Duodenal mucosa (tissue), 2 donors: ENCODE measurements at regions not wholly inside any gene's neighbourhood (a gene's known extent, or its start where the extent isn't known, plus 50 kb on each side); places are given as distances from the start of the nearest gene placed in this dataset.

Experiments used
- H3K27ac ChIP-seq: one replicate; pipeline ENCODE4 v1.7.0; 2013; ENCODE audit warnings: low read depth, low read length
- H3K27me3 ChIP-seq, 2 donors: one replicate each; pipeline ENCODE4 v1.7.0; 2013; ENCODE audit warnings: low read length in 2 of 2, control low read depth in 1 of 2; ENCODE audit not compliant: insufficient read depth in 2 of 2, control insufficient read depth in 1 of 2
- H3K36me3 ChIP-seq, 2 donors: one replicate each; pipeline ENCODE4 v1.7.0; 2013; ENCODE audit warnings: low read length in 2 of 2, control low read depth in 1 of 2; ENCODE audit not compliant: insufficient read depth in 2 of 2, control insufficient read depth in 1 of 2
- H3K4me1 ChIP-seq, 2 donors: one replicate each; pipeline ENCODE4 v1.7.0; 2013; ENCODE audit warnings: low read length in 2 of 2, control low read depth in 1 of 2; ENCODE audit not compliant: insufficient read depth in 2 of 2, control insufficient read depth in 1 of 2
- H3K4me3 ChIP-seq, 2 donors: one replicate each; pipeline ENCODE4 v1.7.0; 2013; ENCODE audit warnings: low read length in 2 of 2, low read depth in 1 of 2
- H3K9ac ChIP-seq, 2 donors: one replicate each; pipeline ENCODE4 v1.7.0; 2013; ENCODE audit warnings: low read length in 2 of 2, low read depth in 1 of 2
- H3K9me3 ChIP-seq, 2 donors: one replicate each; pipeline ENCODE4 v1.7.0; 2013; ENCODE audit warnings: low read length in 2 of 2, control low read depth in 1 of 2; ENCODE audit not compliant: control insufficient read depth in 1 of 2

DNA sequence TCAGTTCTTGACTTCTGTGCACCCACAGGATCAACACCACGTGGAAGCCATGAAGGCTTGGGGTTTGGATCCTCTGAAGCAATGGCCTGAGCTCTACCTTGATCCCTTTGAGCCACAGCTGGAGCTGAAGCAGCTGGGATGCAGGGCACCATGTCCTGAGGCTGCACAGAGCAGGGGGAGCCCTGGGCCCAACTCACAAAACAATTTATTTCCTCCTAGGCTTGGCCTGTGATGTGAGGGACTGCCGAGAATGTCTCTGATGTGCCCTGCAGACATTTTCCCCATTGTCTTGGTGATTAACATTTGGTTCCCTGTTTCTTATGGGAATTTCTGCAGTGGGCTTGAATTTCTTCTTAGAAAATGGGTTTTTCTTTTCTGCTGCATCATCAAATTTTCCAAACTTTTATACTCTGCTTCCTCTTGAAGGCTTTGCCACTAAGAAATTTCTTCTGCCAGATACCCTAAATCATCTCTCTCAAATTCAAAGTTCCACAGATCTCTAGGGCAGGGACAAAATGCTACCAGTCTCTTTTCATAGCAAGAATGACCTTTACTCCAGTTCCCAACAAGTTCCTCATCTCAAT, 288.2 kb downstream of the CCDC59 start:
- Histone ChIP-seq H3K36me3 (no peaks in the 10 kb centered on the region), H3K27ac (no peak overlapping the region), H3K9me3 (no peaks in the 10 kb centered on the region), H3K4me1 (no peaks in the 10 kb centered on the region), H3K4me3 (no peak overlapping the region), H3K9ac (no peak overlapping the region), H3K27me3 (no peaks in the 10 kb centered on the region)

DNA sequence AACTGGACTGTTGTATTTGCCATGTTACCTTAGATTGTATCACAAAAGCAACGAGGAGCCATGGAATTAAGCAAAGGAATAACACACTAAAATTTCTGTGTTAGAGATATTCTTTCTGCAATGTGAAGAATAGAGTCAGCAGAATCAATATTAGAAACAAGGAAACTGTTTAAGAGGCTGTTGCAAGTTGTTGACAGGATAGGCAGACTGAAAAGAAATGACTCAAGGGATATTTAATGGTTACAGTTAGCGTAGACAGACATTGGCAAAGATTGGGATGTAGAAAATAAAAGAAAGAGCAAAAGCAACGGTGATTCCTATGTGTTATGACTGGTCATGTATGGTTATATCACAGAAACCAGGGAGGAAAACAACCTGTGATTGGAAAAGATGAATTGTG, 299.0 kb upstream of the PPFIA2 start:
- H3K9ac ChIP-seq: no peak overlapping the region
- H3K4me3 ChIP-seq: no peak overlapping the region
- H3K36me3 ChIP-seq: no peaks in the 10 kb centered on the region
- no peak overlapping the region for H3K27ac ChIP-seq
- H3K27me3 ChIP-seq: no peaks in the 10 kb centered on the region
- no peaks in the 10 kb centered on the region for H3K4me1 ChIP-seq
- H3K9me3 ChIP-seq: no peaks in the 10 kb centered on the region

DNA sequence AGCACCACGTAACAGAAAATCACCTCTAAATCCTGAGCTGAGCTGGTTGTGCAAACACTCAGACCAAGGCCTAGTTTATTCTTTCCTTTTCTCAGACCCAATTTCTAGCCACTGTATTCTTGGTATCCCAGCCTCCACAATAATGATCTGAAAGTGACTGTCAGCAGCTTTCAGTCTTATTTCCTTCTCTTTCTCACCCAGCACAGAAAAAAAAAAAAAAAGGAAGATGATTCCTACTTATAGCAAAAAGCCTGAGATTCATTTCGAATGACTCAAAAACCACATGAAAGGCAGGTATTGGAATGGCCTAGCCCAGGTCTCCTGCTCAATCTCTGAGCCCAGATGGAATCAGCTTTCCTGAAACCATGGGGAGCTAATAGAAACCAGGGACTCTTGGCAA, 298.6 kb upstream of the PPFIA2 start:
- Histone ChIP-seq H3K9me3 (no peaks in the 10 kb centered on the region), H3K4me3 (no peak overlapping the region), H3K4me1 (no peaks in the 10 kb centered on the region), H3K27me3 (no peaks in the 10 kb centered on the region), H3K36me3 (no peaks in the 10 kb centered on the region), H3K9ac (no peak overlapping the region), H3K27ac (no peak overlapping the region)

DNA sequence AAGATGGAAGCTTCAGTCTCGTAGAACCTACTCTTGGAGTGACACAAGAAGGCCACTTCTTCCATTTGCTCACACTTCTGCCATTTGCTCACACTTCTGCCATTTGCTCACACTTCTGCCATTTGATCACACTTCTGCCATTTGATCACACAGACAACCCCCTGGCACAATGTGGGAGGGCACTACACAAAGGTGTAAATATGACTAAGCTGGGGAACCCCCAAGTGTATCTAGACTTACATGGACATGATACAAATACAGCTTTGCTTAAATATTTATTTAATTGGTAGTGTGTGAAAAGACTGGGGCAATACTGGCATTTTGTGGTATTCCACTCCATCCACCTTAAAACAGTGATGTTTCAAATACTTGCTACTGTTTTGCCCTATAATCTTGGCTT, 296.2 kb upstream of the PPFIA2 start:
- Histone ChIP-seq H3K9me3 (no peaks in the 10 kb centered on the region), H3K4me3 (no peak overlapping the region), H3K27me3 (no peaks in the 10 kb centered on the region), H3K27ac (no peak overlapping the region), H3K36me3 (no peaks in the 10 kb centered on the region), H3K4me1 (no peaks in the 10 kb centered on the region), H3K9ac (no peak overlapping the region)

DNA sequence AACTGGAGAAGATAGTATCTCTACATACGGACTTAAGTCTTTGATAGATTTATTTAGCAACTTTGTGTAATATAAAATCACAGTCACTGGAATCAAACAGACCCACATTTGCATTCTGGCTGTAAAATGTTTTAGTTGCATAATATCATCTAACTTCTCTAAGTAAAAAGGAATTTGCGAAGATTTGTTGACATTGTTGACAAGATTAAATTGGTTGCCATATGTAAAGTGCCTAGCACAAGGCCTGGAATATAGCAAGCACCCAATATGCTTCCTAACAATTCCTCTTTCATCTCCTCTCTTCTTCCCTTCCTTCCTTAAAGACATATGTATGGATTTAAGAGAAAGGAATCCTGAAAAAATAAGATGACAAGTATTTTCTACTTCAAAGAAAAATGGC, 295.4 kb upstream of the PPFIA2 start:
- no peaks in the 10 kb centered on the region for H3K27me3 ChIP-seq
- H3K4me3 ChIP-seq: no peak overlapping the region
- H3K36me3 ChIP-seq: no peaks in the 10 kb centered on the region
- H3K9ac ChIP-seq: no peak overlapping the region
- H3K9me3 ChIP-seq: no peaks in the 10 kb centered on the region
- no peak overlapping the region for H3K27ac ChIP-seq
- no peaks in the 10 kb centered on the region for H3K4me1 ChIP-seq

DNA sequence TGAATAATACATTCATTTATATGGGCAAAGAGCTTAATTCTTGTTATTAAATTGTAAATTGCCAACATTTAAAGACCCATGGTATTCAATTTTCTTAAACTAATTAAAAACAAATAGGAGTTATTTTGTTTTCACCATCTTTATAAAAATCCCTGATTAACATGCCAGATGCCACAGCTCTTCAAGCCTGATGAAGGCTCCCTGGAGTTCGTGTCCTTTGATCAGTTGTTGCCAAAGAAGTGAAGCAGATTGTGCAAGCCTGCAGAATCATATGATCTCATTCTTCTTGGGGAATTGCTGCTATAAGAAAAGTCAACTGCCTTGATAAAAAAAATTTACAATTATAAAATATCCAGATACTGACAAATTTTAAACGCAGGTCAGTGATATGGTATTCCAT, 288.3 kb upstream of the PPFIA2 start:
- Histone ChIP-seq H3K27ac (no peak overlapping the region), H3K4me3 (no peak overlapping the region), H3K36me3 (no peaks in the 10 kb centered on the region), H3K9ac (no peak overlapping the region), H3K9me3 (no peaks in the 10 kb centered on the region), H3K4me1 (no peaks in the 10 kb centered on the region), H3K27me3 (no peaks in the 10 kb centered on the region)

DNA sequence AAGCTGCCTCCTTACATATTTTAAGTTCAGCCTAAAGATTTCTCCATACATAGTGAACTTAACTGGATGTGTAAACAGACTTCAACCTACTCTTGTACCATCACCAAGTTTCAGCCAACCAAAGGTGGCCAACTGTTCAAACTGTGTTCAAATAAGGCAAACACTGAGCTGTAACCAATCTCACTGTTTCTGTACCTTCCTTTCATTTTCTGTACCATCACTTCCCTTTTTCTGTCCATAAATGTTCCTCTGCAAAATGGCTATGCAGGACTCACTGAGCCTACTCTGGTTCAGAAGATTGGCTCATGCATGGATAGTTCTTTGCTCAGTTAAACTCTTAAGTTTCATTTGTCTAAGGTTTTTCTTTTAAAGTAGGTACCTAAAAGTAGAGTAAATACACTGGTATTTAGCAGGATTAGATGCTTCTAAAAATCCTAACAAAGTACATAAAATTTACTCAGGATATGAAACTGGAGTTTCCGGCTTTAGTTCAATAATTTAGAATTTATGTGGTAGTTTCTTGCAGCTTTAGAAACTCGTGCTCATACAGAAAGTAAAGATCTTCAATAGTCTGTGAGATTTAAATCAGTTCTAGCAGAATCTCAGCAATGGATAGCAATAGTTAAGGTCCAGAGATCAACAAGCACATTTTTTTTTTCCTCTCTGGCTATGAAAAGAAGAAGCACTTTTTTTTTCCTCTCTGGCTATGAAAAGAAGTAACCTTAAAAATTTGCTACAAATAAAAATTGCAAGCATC, 282.0 kb upstream of the PPFIA2 start:
- Histone ChIP-seq H3K4me3 (no peak overlapping the region), H3K27me3 (no peaks in the 10 kb centered on the region), H3K9me3 (no peaks in the 10 kb centered on the region), H3K36me3 (no peaks in the 10 kb centered on the region), H3K9ac (no peak overlapping the region), H3K4me1 (no peaks in the 10 kb centered on the region), H3K27ac (no peak overlapping the region)

DNA sequence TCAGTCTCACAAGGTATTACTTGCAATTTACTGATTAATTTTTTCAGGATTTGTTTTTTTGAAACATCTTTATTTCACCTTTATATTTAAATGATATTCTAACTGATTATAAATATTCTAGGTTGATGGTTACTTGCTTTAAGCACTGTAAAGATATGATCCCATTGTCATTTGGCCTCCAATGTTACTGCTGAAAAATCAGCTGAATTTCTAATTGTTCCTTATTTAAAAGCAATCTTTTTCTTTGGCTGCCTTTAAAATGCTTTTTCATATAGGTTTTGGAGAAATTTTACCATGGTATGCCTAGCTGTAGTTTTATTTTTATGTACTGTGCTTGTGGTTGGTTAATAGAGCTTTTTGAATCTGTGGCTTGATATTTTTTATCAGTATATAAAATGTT, 275.6 kb upstream of the PPFIA2 start:
- H3K4me3 ChIP-seq: no peak overlapping the region
- no peak overlapping the region for H3K9ac ChIP-seq
- H3K9me3 ChIP-seq: peaks cover 0 to 5% of the 10 kb centered on the region in 2 donors
- no peaks in the 10 kb centered on the region for H3K4me1 ChIP-seq
- no peaks in the 10 kb centered on the region for H3K27me3 ChIP-seq
- H3K36me3 ChIP-seq: no peaks in the 10 kb centered on the region
- H3K27ac ChIP-seq: no peak overlapping the region

DNA sequence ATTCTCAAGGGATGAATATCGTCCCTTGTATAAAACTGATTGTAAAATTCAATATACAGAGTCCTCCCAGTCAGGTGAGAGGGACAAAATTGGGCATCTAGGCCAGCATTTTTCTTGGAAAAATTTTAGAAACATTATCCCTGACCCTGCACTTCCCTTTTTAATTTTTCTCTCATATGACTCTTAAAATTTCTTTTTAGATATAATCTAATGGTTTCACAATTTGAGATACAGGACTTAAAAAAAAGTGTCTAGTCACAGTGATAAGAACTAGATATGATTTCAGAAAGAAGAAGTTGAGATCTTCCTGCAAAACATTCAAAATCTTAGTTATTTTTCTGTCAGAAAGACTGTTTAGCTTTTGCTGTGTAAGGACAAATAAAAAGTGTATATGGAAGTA, 270.8 kb upstream of the PPFIA2 start:
- Histone ChIP-seq H3K36me3 (no peaks in the 10 kb centered on the region), H3K4me1 (no peaks in the 10 kb centered on the region), H3K27ac (no peak overlapping the region), H3K4me3 (no peak overlapping the region), H3K9ac (no peak overlapping the region), H3K27me3 (no peaks in the 10 kb centered on the region), H3K9me3 (no peaks in the 10 kb centered on the region)

DNA sequence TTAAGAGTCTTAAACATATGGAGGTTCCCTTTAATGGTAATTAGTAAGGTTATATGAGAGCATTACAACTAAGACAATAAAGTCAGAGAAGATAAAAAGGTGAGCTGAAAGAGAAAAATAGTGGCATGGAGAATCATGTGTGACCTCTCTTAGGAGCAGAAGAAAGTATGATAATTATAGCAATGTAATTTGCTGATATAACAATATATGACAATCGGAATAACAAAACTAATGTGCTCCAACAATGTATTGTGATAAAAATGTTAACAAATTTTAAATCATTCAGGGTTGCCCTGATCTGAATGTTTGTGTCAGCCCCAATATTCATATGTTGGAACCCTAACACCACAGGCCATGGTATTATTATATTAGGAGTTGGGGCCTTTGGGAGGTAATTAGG, 269.6 kb upstream of the PPFIA2 start:
- Histone ChIP-seq H3K9me3 (no peaks in the 10 kb centered on the region), H3K36me3 (no peaks in the 10 kb centered on the region), H3K4me3 (no peak overlapping the region), H3K27me3 (no peaks in the 10 kb centered on the region), H3K4me1 (no peaks in the 10 kb centered on the region), H3K9ac (no peak overlapping the region), H3K27ac (no peak overlapping the region)
